Fibroblast of peridontal ligament (primary cell): ENCODE measurements at regions not wholly inside any gene's neighbourhood (a gene's known extent, or its start where the extent isn't known, plus 50 kb on each side); places are given as distances from the start of the nearest gene placed in this dataset.
A peak's percentile ranks its signal among the peaks of the same experiment; 100 is the strongest.
"Not testable (repeated sequence)": the region's sequence is repeated elsewhere in the genome, so short reads cannot be mapped to it uniquely, and the experiment has no call there.

Experiments used
- DNase-seq: peaks from one replicate; pipeline ENCODE4 v3.0.0-alpha.2; 2010; ENCODE audit errors: extremely low read depth

- peak; percentile 78 for DNase-seq
Observed at GRCh38 chrX:9378980-9379696, 85.7 kb upstream of the TBL1X start.

- DNase-seq: no peak
Observed at GRCh38 chrX:9379697-9380551, 84.9 kb upstream of the TBL1X start.

GRCh38 chrX:9383655-9384054, 81.2 kb upstream of the TBL1X start:
- DNase-seq: no peak

- no peak for DNase-seq
Observed at GRCh38 chrX:9388450-9388849, 76.4 kb upstream of the TBL1X start.

GRCh38 chrX:9390121-9390520, 74.7 kb upstream of the TBL1X start:
- no peak for DNase-seq

- no peak for DNase-seq
Observed at GRCh38 chrX:9390693-9391368, 74.0 kb upstream of the TBL1X start.

GRCh38 chrX:9392445-9392844, 72.4 kb upstream of the TBL1X start:
- no peak for DNase-seq

GRCh38 chrX:9393571-9393970, 71.3 kb upstream of the TBL1X start:
- DNase-seq: no peak

GRCh38 chrX:9394212-9394611, 70.6 kb upstream of the TBL1X start:
- DNase-seq: no peak

GRCh38 chrX:9396930-9397329, 67.9 kb upstream of the TBL1X start:
- DNase-seq: peak; percentile 35

- no peak for DNase-seq
Observed at GRCh38 chrX:9401051-9401450, 63.8 kb upstream of the TBL1X start.

- DNase-seq: no peak
Observed at GRCh38 chrX:9403374-9403773, 61.5 kb upstream of the TBL1X start.

- not testable (repeated sequence) for DNase-seq
Observed at GRCh38 chrX:9405635-9406034, 59.2 kb upstream of the TBL1X start.

GRCh38 chrX:9410889-9411288, 54.0 kb upstream of the TBL1X start:
- not testable (repeated sequence) for DNase-seq

GRCh38 chrX:9411682-9412081, 53.2 kb upstream of the TBL1X start:
- not testable (repeated sequence) for DNase-seq

GRCh38 chrX:9414416-9414815, 50.4 kb upstream of the TBL1X start:
- no peak for DNase-seq
